OCI-LY3 (cell line): ENCODE measurements at regions not wholly inside any gene's neighbourhood (a gene's known extent, or its start where the extent isn't known, plus 50 kb on each side); places are given as distances from the start of the nearest gene placed in this dataset.

Source experiments
- H2AFZ ChIP-seq: fragments of 200-600, 300-600 bp; shearing (Covaris generic); 2 replicates; pipeline ENCODE4 v1.6.0; 2014; ENCODE audit warnings: antibody characterized with exemption, low read depth, low read length
- H3K27ac ChIP-seq: fragments of 200-600, 300-600 bp; sonication (generic); 2 replicates; pipeline ENCODE4 v1.5.1; 2014; ENCODE audit warnings: mild to moderate bottlenecking, low read length, moderate library complexity, mixed read lengths
- H3K27me3 ChIP-seq: fragments of 200-600, 300-600 bp; sonication (generic); 2 replicates; pipeline ENCODE4 v1.6.1; 2014; ENCODE audit warnings: low read depth, low read length, mixed read lengths
- H3K36me3 ChIP-seq: fragments of 200-600, 300-600 bp; sonication (generic); replicated peaks from 2 replicates; pipeline ENCODE3; 2014; ENCODE audit warnings: low read depth, low read length, mixed read lengths
- H3K4me1 ChIP-seq: fragments of 300-600, 200-600 bp; sonication (generic); 2 replicates; pipeline ENCODE4 v1.6.1; 2014; ENCODE audit warnings: low read length, mixed read lengths
- H3K4me2 ChIP-seq: fragments of 200-600, 300-600 bp; sonication (generic); 2 replicates; pipeline ENCODE4 v1.6.1; 2014; ENCODE audit warnings: low read length, mixed read lengths
- H3K4me3 ChIP-seq: fragments of 300-600, 200-600 bp; sonication (generic); 2 replicates; pipeline ENCODE4 v1.5.1; 2014; ENCODE audit warnings: antibody characterized with exemption, mild to moderate bottlenecking, low read length, moderate library complexity
- H3K79me2 ChIP-seq: fragments of 300-600, 200-600 bp; shearing (Covaris generic); 2 replicates; pipeline ENCODE4 v1.6.1; 2014; ENCODE audit warnings: mild to moderate bottlenecking, low read length, mixed read lengths
- H3K9ac ChIP-seq: fragments of 300-600, 200-600 bp; shearing (Covaris generic); 2 replicates; pipeline ENCODE4 v1.6.0; 2014; ENCODE audit warnings: mild to moderate bottlenecking, low read length, moderate library complexity
- H3K9me3 ChIP-seq: fragments of 200-600, 300-600 bp; shearing (Covaris generic); 2 replicates; pipeline ENCODE4 v1.6.1; 2014; ENCODE audit warnings: low read length, mixed read lengths; ENCODE audit not compliant: insufficient read depth
- H4K20me1 ChIP-seq: fragments of 200-600, 300-600 bp; sonication (generic); 2 replicates; pipeline ENCODE4 v1.6.1; 2016; ENCODE audit warnings: low read length, mixed read lengths; ENCODE audit not compliant: insufficient read depth
- EZH2phosphoT487 ChIP-seq: fragments of 200-600 bp; shearing (Covaris generic); IDR thresholded peaks from 2 replicates; pipeline ENCODE4 v1.6.1; 2018; ENCODE audit warnings: antibody characterized with exemption, mixed run types, low read depth
- TF ChIP-seq, protein P1 (sequence below): fragments of 200-600, 300-600 bp; sonication (generic); IDR thresholded peaks from 2 replicates; pipeline ENCODE4 v1.5.1; 2014; ENCODE audit warnings: antibody characterized with exemption, low read length, low read depth

DNA sequence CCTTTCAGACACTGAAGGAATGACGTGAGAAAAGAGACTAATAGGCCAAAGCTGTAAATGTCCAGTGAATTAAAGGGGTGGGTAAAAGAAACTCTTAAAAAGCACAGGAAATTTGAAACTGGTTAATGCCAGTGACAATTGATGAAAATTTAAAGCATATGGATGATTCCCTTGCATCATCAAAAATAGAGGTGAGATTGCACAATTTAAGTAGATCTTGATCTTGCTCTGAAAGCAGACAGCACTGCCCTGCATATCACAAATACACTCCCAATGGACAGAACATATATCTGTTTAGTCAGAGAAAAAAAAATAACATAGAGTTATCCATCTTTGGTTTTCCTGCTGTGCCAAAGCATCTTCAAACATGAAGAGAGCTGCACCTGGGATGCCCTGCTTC lies 86.7 kb upstream of the UBE2E3 start:
- no peaks in the 10 kb centered on the region for H3K9me3 ChIP-seq
- H3K27ac ChIP-seq = no peak overlapping the region
- TF ChIP-seq, protein P1, sequence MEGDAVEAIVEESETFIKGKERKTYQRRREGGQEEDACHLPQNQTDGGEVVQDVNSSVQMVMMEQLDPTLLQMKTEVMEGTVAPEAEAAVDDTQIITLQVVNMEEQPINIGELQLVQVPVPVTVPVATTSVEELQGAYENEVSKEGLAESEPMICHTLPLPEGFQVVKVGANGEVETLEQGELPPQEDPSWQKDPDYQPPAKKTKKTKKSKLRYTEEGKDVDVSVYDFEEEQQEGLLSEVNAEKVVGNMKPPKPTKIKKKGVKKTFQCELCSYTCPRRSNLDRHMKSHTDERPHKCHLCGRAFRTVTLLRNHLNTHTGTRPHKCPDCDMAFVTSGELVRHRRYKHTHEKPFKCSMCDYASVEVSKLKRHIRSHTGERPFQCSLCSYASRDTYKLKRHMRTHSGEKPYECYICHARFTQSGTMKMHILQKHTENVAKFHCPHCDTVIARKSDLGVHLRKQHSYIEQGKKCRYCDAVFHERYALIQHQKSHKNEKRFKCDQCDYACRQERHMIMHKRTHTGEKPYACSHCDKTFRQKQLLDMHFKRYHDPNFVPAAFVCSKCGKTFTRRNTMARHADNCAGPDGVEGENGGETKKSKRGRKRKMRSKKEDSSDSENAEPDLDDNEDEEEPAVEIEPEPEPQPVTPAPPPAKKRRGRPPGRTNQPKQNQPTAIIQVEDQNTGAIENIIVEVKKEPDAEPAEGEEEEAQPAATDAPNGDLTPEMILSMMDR = no peak
- no peak for TF ChIP-seq EZH2phosphoT487
- H3K4me1 ChIP-seq = no peaks in the 10 kb centered on the region
- no peak overlapping the region for H3K4me3 ChIP-seq
- no peaks in the 10 kb centered on the region for H3K36me3 ChIP-seq
- H3K79me2 ChIP-seq = no peaks in the 10 kb centered on the region
- H3K27me3 ChIP-seq = no peaks in the 10 kb centered on the region
- H3K4me2 ChIP-seq = no peak overlapping the region
- H3K9ac ChIP-seq = no peak overlapping the region
- no peaks in the 10 kb centered on the region for H4K20me1 ChIP-seq
- H2AFZ ChIP-seq = no peak overlapping the region

DNA sequence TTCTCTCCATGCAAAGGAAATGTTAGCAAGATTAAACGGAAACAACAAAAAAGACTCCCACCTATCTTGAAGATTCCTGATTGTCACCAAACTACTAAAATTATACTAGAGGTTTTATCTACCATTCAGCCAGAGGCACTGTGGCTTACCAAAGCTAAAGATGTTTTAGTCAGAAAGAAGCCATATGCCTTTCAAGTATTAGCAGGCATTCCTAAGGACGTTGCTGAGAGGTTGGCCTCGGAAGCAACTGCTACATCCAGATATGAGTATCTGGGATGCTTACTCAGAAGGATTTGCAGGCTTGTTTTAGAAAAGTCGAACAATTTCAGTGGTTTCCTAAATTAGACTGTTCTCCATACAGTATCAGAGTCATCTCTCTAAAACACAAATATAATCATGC lies 88.3 kb upstream of the UBE2E3 start:
- no peaks in the 10 kb centered on the region for H3K36me3 ChIP-seq
- H4K20me1 ChIP-seq = no peaks in the 10 kb centered on the region
- H2AFZ ChIP-seq = no peak overlapping the region
- H3K79me2 ChIP-seq = no peaks in the 10 kb centered on the region
- H3K9ac ChIP-seq = no peak overlapping the region
- no peak overlapping the region for H3K4me3 ChIP-seq
- no peak overlapping the region for H3K27ac ChIP-seq
- no peaks in the 10 kb centered on the region for H3K4me1 ChIP-seq
- H3K27me3 ChIP-seq = no peaks in the 10 kb centered on the region
- H3K9me3 ChIP-seq = no peaks in the 10 kb centered on the region
- TF ChIP-seq EZH2phosphoT487 = no peak
- TF ChIP-seq, protein P1 = no peak
- no peak overlapping the region for H3K4me2 ChIP-seq

DNA sequence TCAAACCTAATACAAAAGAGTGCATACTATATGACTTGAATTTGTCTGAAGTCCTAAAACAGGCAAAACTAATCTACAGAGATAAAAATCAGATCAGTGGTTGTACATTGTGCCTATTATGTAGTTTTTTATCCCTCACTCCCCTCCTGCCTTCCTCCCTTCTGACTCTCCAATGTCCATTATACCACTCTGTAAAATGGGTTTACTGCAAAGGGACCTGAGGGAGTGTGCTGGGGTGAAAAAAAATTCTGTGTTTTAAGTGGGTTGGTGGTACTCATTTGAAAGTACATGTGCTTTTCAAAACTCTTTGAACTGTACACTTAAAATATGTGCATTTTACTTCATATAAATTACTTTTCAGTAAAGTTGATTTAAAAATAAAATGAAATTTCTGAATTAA lies 89.0 kb upstream of the UBE2E3 start:
- no peak overlapping the region for H3K4me3 ChIP-seq
- H4K20me1 ChIP-seq = no peaks in the 10 kb centered on the region
- H3K9me3 ChIP-seq = no peaks in the 10 kb centered on the region
- TF ChIP-seq, protein P1 = no peak
- no peak for TF ChIP-seq EZH2phosphoT487
- no peaks in the 10 kb centered on the region for H3K79me2 ChIP-seq
- H2AFZ ChIP-seq = no peak overlapping the region
- no peak overlapping the region for H3K9ac ChIP-seq
- no peaks in the 10 kb centered on the region for H3K27me3 ChIP-seq
- H3K36me3 ChIP-seq = no peaks in the 10 kb centered on the region
- H3K4me1 ChIP-seq = no peaks in the 10 kb centered on the region
- no peak overlapping the region for H3K27ac ChIP-seq
- no peak overlapping the region for H3K4me2 ChIP-seq

DNA sequence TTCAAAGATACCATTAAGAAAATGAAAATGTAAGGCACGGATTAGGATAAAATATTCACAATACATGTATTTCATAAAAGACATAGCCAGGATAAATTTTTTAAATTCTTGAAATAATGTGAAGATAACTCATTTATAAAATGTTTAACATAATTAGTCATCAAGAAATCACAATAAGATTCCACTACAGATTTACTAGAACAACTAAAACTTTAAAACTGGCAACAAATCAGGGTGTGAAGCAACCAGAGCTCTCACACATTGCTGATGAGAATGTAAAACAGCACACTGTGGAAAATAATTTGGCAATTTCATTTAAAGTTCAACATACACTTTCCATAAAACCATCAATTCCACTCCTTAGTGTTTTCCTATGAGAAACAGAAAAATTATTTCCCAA lies 89.6 kb upstream of the UBE2E3 start:
- H3K4me2 ChIP-seq = no peak overlapping the region
- no peak overlapping the region for H2AFZ ChIP-seq
- no peak overlapping the region for H3K9ac ChIP-seq
- H3K4me1 ChIP-seq = no peaks in the 10 kb centered on the region
- H3K9me3 ChIP-seq = no peaks in the 10 kb centered on the region
- H4K20me1 ChIP-seq = no peaks in the 10 kb centered on the region
- TF ChIP-seq EZH2phosphoT487 = no peak
- TF ChIP-seq, protein P1 = no peak
- H3K27ac ChIP-seq = no peak overlapping the region
- H3K36me3 ChIP-seq = no peaks in the 10 kb centered on the region
- no peak overlapping the region for H3K4me3 ChIP-seq
- no peaks in the 10 kb centered on the region for H3K27me3 ChIP-seq
- no peaks in the 10 kb centered on the region for H3K79me2 ChIP-seq
